H1 (cell line): ENCODE measurements at regions not wholly inside any gene's neighbourhood (a gene's known extent, or its start where the extent isn't known, plus 50 kb on each side); places are given as distances from the start of the nearest gene placed in this dataset.

Experiments
- CTCF ChIA-PET: fragments of 300-600 bp; sonication (Branson Sonifier 250); formaldehyde crosslinking; loops from one replicate; lab custom pipeline; 2021; ENCODE audit not compliant: partially characterized antibody; lab: Charles Lee
- POLR2A ChIA-PET: fragments of 300-600 bp; sonication (Branson Sonifier 250); formaldehyde crosslinking; loops from one replicate; lab custom pipeline; 2021; ENCODE audit warnings: inconsistent platforms; ENCODE audit not compliant: partially characterized antibody; lab: Charles Lee
- DNase-seq, 2 experiments: peaks; one replicate each; pipeline versions ENCODE4 v3.0.0 to v3.0.0-alpha.2; 2010 to 2022; ENCODE audit warnings: low spot score in 2 of 2, low read depth in 1 of 2, mixed read lengths in 1 of 2
- FAIRE-seq: peaks from 2 replicates; lab custom pipeline; 2011; peaks lifted over from hg19 to GRCh38; lab: Jason Lieb, UNC
- H2AFZ ChIP-seq: 2 replicates; pipeline ENCODE4 v1.8.1; 2012; ENCODE audit warnings: low read length, inconsistent platforms
- H2AK5ac ChIP-seq: 2 replicates; pipeline ENCODE4 v1.6.1; 2013; ENCODE audit warnings: low read depth, low read length
- H2BK120ac ChIP-seq: replicated peaks from 2 replicates; pipeline ENCODE3; 2013; ENCODE audit warnings: low read depth, low read length, inconsistent platforms
- H2BK12ac ChIP-seq: 2 replicates; pipeline ENCODE4 v1.6.1; 2013; ENCODE audit warnings: low read depth, low read length
- H2BK15ac ChIP-seq: 2 replicates; pipeline ENCODE4 v1.6.1; 2013; ENCODE audit warnings: low read length
- H2BK20ac ChIP-seq: 2 replicates; pipeline ENCODE4 v1.6.1; 2013; ENCODE audit warnings: low read length
- H2BK5ac ChIP-seq: 2 replicates; pipeline ENCODE4 v1.6.1; 2013; ENCODE audit warnings: low read depth, low read length
- H3K14ac ChIP-seq: 2 replicates; pipeline ENCODE4 v1.6.1; 2013; ENCODE audit warnings: inconsistent platforms; ENCODE audit not compliant: insufficient read length
- H3K18ac ChIP-seq: 2 replicates; pipeline ENCODE4 v1.6.1; 2013; ENCODE audit warnings: low read length; ENCODE audit errors: extremely low read depth
- H3K23ac ChIP-seq: 2 replicates; pipeline ENCODE4 v1.6.1; 2013; ENCODE audit warnings: inconsistent platforms; ENCODE audit not compliant: insufficient read length
- H3K23me2 ChIP-seq: 2 replicates; pipeline ENCODE4 v1.6.1; 2013; ENCODE audit warnings: low read depth, low read length
- H3K27ac ChIP-seq: 2 replicates; pipeline ENCODE4 v1.6.1; 2011; ENCODE audit warnings: low read depth, low read length, inconsistent platforms
- H3K27me3 ChIP-seq, 4 experiments: replicated peaks in 1 of 4; 1 replicate in 1 of 4; 2 replicates in 3 of 4; pipeline versions ENCODE4 v1.6.1 to v1.8.1; 2011 to 2013; ENCODE audit warnings: low read length in 3 of 4, mild to moderate bottlenecking in 3 of 4, inconsistent platforms in 2 of 4, mixed read lengths in 2 of 4, moderate library complexity in 1 of 4; ENCODE audit not compliant: control insufficient read depth in 3 of 4, insufficient read depth in 3 of 4; ENCODE audit errors: extremely low read depth in 1 of 4
- H3K36me3 ChIP-seq, 4 experiments: 2 replicates each; pipeline versions ENCODE4 v1.6.1 to v1.8.1; 2011 to 2013; ENCODE audit warnings: mild to moderate bottlenecking in 4 of 4, low read length in 3 of 4, moderate library complexity in 2 of 4, control low read depth in 1 of 4, inconsistent platforms in 1 of 4; ENCODE audit not compliant: insufficient read depth in 4 of 4, control insufficient read depth in 2 of 4
- H3K4ac ChIP-seq: replicated peaks from 2 replicates; pipeline ENCODE3; 2013; ENCODE audit warnings: low read length, low read depth, mixed read lengths, inconsistent platforms; ENCODE audit not compliant: insufficient read length
- H3K4me1 ChIP-seq, 4 experiments: replicated peaks in 1 of 4; 1 replicate in 1 of 4; 2 replicates in 3 of 4; pipeline versions ENCODE4 v1.6.1 to v1.8.1; 2011 to 2013; ENCODE audit warnings: low read length in 3 of 4, inconsistent platforms in 2 of 4, mixed read lengths in 1 of 4; ENCODE audit not compliant: insufficient read depth in 4 of 4, control insufficient read depth in 3 of 4
- H3K4me2 ChIP-seq, 2 experiments: 2 replicates each; pipeline versions ENCODE4 v1.6.1 to v1.8.1; 2011 to 2013; ENCODE audit warnings: low read depth in 2 of 2, low read length in 2 of 2, control low read depth in 1 of 2, inconsistent platforms in 1 of 2, mild to moderate bottlenecking in 1 of 2; ENCODE audit not compliant: insufficient read depth in 1 of 2
- H3K4me3 ChIP-seq, 4 experiments: fragments of 200-600, 300-600 bp in 1 of 4; sonication (generic), shearing (Covaris generic), sonication (Bioruptor Twin) in 1 of 4; 2 replicates each; pipeline versions ENCODE4 v1.5.1 to v1.8.1; 2011 to 2016; ENCODE audit warnings: low read length in 4 of 4, low read depth in 3 of 4, control low read depth in 2 of 4, inconsistent platforms in 2 of 4, mild to moderate bottlenecking in 2 of 4, mixed read lengths in 1 of 4, moderate library complexity in 1 of 4; ENCODE audit not compliant: insufficient read depth in 2 of 4; ENCODE audit errors: extremely low read depth in 1 of 4
- H3K56ac ChIP-seq: replicated peaks from 2 replicates; pipeline ENCODE3; 2013; ENCODE audit warnings: low read depth, mild to moderate bottlenecking, mixed read lengths, low read length, inconsistent platforms; ENCODE audit not compliant: insufficient read length
- H3K79me1 ChIP-seq: 2 replicates; pipeline ENCODE4 v1.6.1; 2013; ENCODE audit warnings: low read depth, low read length, control low read depth
- H3K79me2 ChIP-seq, 2 experiments: 2 replicates each; pipeline versions ENCODE4 v1.6.1 to v1.8.1; 2012 to 2013; ENCODE audit warnings: low read length in 2 of 2, mild to moderate bottlenecking in 2 of 2, inconsistent platforms in 1 of 2; ENCODE audit not compliant: insufficient read depth in 2 of 2, control insufficient read depth in 1 of 2
- H3K9ac ChIP-seq, 4 experiments: replicated peaks in 1 of 4; 1 replicate in 1 of 4; 2 replicates in 3 of 4; pipeline versions ENCODE4 v1.6.1 to v1.8.1; 2011 to 2013; ENCODE audit warnings: low read depth in 3 of 4, low read length in 3 of 4, control low read depth in 2 of 4, mild to moderate bottlenecking in 2 of 4, moderate library complexity in 2 of 4, inconsistent platforms in 1 of 4; ENCODE audit errors: extremely low read depth in 1 of 4
- H3K9me3 ChIP-seq, 2 experiments: 2 replicates each; pipeline versions ENCODE4 v1.6.1 to v1.8.1; 2012 to 2013; ENCODE audit warnings: mild to moderate bottlenecking in 2 of 2, moderate library complexity in 2 of 2, control low read depth in 1 of 2, inconsistent platforms in 1 of 2, low read depth in 1 of 2, low read length in 1 of 2, mixed read lengths in 1 of 2; ENCODE audit not compliant: insufficient read depth in 2 of 2
- H4K20me1 ChIP-seq, 2 experiments: replicated peaks in 1 of 2; 2 replicates each; pipeline versions ENCODE3 to v1.8.1; 2011 to 2013; ENCODE audit warnings: inconsistent platforms in 2 of 2, low read length in 2 of 2, mild to moderate bottlenecking in 1 of 2; ENCODE audit not compliant: insufficient read depth in 2 of 2, control insufficient read depth in 1 of 2
- H4K5ac ChIP-seq: 2 replicates; pipeline ENCODE4 v1.6.1; 2013; ENCODE audit warnings: low read length, low read depth, mixed read lengths, inconsistent platforms; ENCODE audit not compliant: insufficient read length
- H4K8ac ChIP-seq: 2 replicates; pipeline ENCODE4 v1.8.0; 2013; ENCODE audit warnings: mild to moderate bottlenecking, moderate library complexity, low read length, inconsistent platforms; ENCODE audit not compliant: insufficient read depth; ENCODE audit errors: extremely low read depth
- H4K91ac ChIP-seq: replicated peaks from 2 replicates; pipeline ENCODE3; 2013; ENCODE audit warnings: low read length, mixed read lengths, inconsistent platforms; ENCODE audit not compliant: insufficient read length
- CBX5 ChIP-seq: fragments of 300-800, 300-1000 bp; sonication (generic); IDR thresholded peaks from 2 replicates; pipeline ENCODE4 v1.7.1; 2016; ENCODE audit warnings: antibody characterized with exemption, low read length, low read depth
- CHD2 ChIP-seq: IDR thresholded peaks from 2 replicates; pipeline ENCODE4 v1.6.1; 2012; ENCODE audit warnings: low read length, improper control_type of control experiment
- JUN ChIP-seq: IDR thresholded peaks from 2 replicates; pipeline ENCODE4 v1.6.1; 2011; ENCODE audit warnings: low read depth, mild to moderate bottlenecking, improper control_type of control experiment, low read length
- KDM1A ChIP-seq: fragments of 200-600, 300-600 bp; sonication (generic); IDR thresholded peaks from 2 replicates; pipeline ENCODE4 v1.7.1; 2016; ENCODE audit warnings: mild to moderate bottlenecking, low read length, borderline replicate concordance
- SIX5 ChIP-seq: IDR thresholded peaks from 2 replicates; pipeline ENCODE4 v1.6.1; 2011; ENCODE audit warnings: mild to moderate bottlenecking, low read depth, low read length
- WGBS, 2 experiments: shearing (Covaris generic) in 1 of 2; methylation state at CpG; one replicate each; pipeline versions ENCODE4 v1.1.6 to v1.1.7; 2013 to 2015; ENCODE audit warnings: low lambda C conversion rate in 2 of 2, mixed read lengths in 2 of 2, inconsistent platforms in 1 of 2, low coverage in 1 of 2, missing lambda C conversion rate in 1 of 2; ENCODE audit not compliant: insufficient replicate concordance in 2 of 2, insufficient coverage in 1 of 2, insufficient read length in 1 of 2; ENCODE audit errors: extremely low coverage in 1 of 2, missing lambda C conversion rate in 1 of 2; 5-methylcytosine and 5-hydroxymethylcytosine counted together

GRCh38 chr3:75321060-75321459 lies 343.1 kb upstream of the FRG2C start:
- H3K9ac ChIP-seq, result no peak overlapping the region
- peak overlapping the region; percentile 68; the same call in 1 of the 2 replicates for H2BK12ac ChIP-seq
- no peak overlapping the region for H3K56ac ChIP-seq
- POLR2A ChIA-PET, result no interaction called here
- no peaks in the 10 kb centered on the region for H3K79me2 ChIP-seq
- no peak overlapping the region for H4K5ac ChIP-seq
- H3K4me3 ChIP-seq, result no peak overlapping the region
- H2BK5ac ChIP-seq, result no peak overlapping the region
- TF ChIP-seq CBX5, result no peak
- TF ChIP-seq KDM1A, result no peak
- no peak for TF ChIP-seq CHD2
- no peak for TF ChIP-seq JUN
- no peak for TF ChIP-seq SIX5
- DNase-seq (no peak), FAIRE-seq (no peak)
- H3K36me3 ChIP-seq, result no peaks in the 10 kb centered on the region
- H3K4ac ChIP-seq, result no peak overlapping the region
- WGBS, 2 experiments, result 70% methylated on average over 3 of the region's 3 CpGs; no CpG with 5 or more reads in 1 of the 2 experiments
- H3K27me3 ChIP-seq, result no peaks in the 10 kb centered on the region
- H2BK20ac ChIP-seq, result no peak overlapping the region
- H3K79me1 ChIP-seq, result no peaks in the 10 kb centered on the region
- CTCF ChIA-PET, result interaction anchor here (0.6 to 1.0 kb wide), 3 partner anchors 14 to 27 kb away, joined by 3 read pairs; no protein-coding TSS in a partner anchor
- no peak overlapping the region for H2AK5ac ChIP-seq
- H3K23ac ChIP-seq, result no peak overlapping the region
- peak overlapping the region; percentile 51 for H3K14ac ChIP-seq
- H4K20me1 ChIP-seq, result no peaks in the 10 kb centered on the region
- no peak overlapping the region for H4K91ac ChIP-seq
- H2BK15ac ChIP-seq, result no peak overlapping the region
- H2BK120ac ChIP-seq, result no peak overlapping the region
- no peak overlapping the region for H3K27ac ChIP-seq
- no peak overlapping the region for H2AFZ ChIP-seq
- peaks cover 2% of the 10 kb centered on the region; the same call in 1 of the 2 replicates for H3K23me2 ChIP-seq
- H3K18ac ChIP-seq, result no peak overlapping the region
- H3K9me3 ChIP-seq, result no peaks in the 10 kb centered on the region
- no peaks in the 10 kb centered on the region for H3K4me1 ChIP-seq
- no peak overlapping the region for H4K8ac ChIP-seq
- no peak overlapping the region for H3K4me2 ChIP-seq
